ENCODE measurements at regions not wholly inside any gene's neighbourhood (a gene's known extent, or its start where the extent isn't known, plus 50 kb on each side); places are given as distances from the start of the nearest gene placed in this dataset.
"Not testable (repeated sequence)": the region's sequence is repeated elsewhere in the genome, so short reads cannot be mapped to it uniquely, and the experiment has no call there.

DNA sequence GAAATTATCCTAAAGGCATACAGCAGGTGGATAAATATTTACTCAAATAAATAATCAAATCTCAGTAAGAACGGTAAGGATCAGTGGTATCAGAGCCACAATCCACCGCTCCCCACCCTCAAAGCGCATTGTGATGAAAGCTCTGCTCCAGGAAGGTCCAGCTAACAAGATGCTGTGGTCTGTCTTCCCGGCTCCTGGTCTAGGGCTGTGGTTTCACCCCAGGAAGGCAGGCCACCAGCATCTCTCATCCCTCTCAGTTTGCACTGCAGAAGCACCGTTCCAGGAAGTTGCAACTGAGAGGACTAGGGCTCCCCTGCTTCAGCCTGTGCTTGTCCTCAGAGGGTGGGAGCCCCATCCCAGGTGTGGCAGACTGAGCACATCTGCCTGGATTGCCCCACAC lies 86.1 kb upstream of the SAMD11 start:
- H3K9me3 ChIP-seq (ENCODE audit: control insufficient read depth in 2 of 3, insufficient read depth in 1 of 3, low read length in 3 of 3); H3K27ac ChIP-seq (ENCODE audit: low read depth in 2 of 2, low read length in 2 of 2); intact Hi-C loops (cut with DNase I); H3K4me1 ChIP-seq (ENCODE audit: control insufficient read depth in 2 of 3, insufficient read depth in 2 of 3, low read depth in 1 of 3, low read length in 3 of 3); H3K36me3 ChIP-seq (ENCODE audit: control insufficient read depth in 2 of 3, insufficient read depth in 3 of 3, low read length in 3 of 3); H3K27me3 ChIP-seq (ENCODE audit: control insufficient read depth, insufficient read depth, low read length); H3K9ac ChIP-seq (ENCODE audit: low read length in 3 of 3); H3K4me3 ChIP-seq (ENCODE audit: low read length in 3 of 3); FAIRE-seq: not testable (repeated sequence)
- DNase-seq: peak in 1 of 5 donors; percentile 13

- H3K9ac ChIP-seq (ENCODE audit: low read length in 3 of 3); H3K9me3 ChIP-seq (ENCODE audit: control insufficient read depth in 2 of 3, insufficient read depth in 1 of 3, low read length in 3 of 3); intact Hi-C loops (cut with DNase I); H3K36me3 ChIP-seq (ENCODE audit: control insufficient read depth in 2 of 3, insufficient read depth in 3 of 3, low read length in 3 of 3); H3K27ac ChIP-seq (ENCODE audit: low read depth in 2 of 2, low read length in 2 of 2); H3K4me3 ChIP-seq (ENCODE audit: low read length in 3 of 3); H3K4me1 ChIP-seq (ENCODE audit: control insufficient read depth in 2 of 3, insufficient read depth in 2 of 3, low read depth in 1 of 3, low read length in 3 of 3); H3K27me3 ChIP-seq (ENCODE audit: control insufficient read depth, insufficient read depth, low read length); FAIRE-seq: not testable (repeated sequence)
- peak in 1 of 5 donors; percentile 5 for DNase-seq
Observed at GRCh38 chr1:838291-838690, 85.4 kb upstream of the SAMD11 start.

GRCh38 chr1:840592-840991 lies 83.1 kb upstream of the SAMD11 start:
- intact Hi-C loops (cut with DNase I); H3K9me3 ChIP-seq (ENCODE audit: control insufficient read depth in 2 of 3, insufficient read depth in 1 of 3, low read length in 3 of 3); H3K4me1 ChIP-seq (ENCODE audit: control insufficient read depth in 2 of 3, insufficient read depth in 2 of 3, low read depth in 1 of 3, low read length in 3 of 3); H3K36me3 ChIP-seq (ENCODE audit: control insufficient read depth in 2 of 3, insufficient read depth in 3 of 3, low read length in 3 of 3); H3K27me3 ChIP-seq (ENCODE audit: control insufficient read depth, insufficient read depth, low read length); H3K9ac ChIP-seq (ENCODE audit: low read length in 3 of 3); DNase-seq; FAIRE-seq; H3K27ac ChIP-seq (ENCODE audit: low read depth in 2 of 2, low read length in 2 of 2); H3K4me3 ChIP-seq (ENCODE audit: low read length in 3 of 3): not testable (repeated sequence)

- intact Hi-C loops (cut with DNase I); H3K36me3 ChIP-seq (ENCODE audit: control insufficient read depth in 2 of 3, insufficient read depth in 3 of 3, low read length in 3 of 3); FAIRE-seq; H3K9ac ChIP-seq (ENCODE audit: low read length in 3 of 3); DNase-seq; H3K4me3 ChIP-seq (ENCODE audit: low read length in 3 of 3); H3K4me1 ChIP-seq (ENCODE audit: control insufficient read depth in 2 of 3, insufficient read depth in 2 of 3, low read depth in 1 of 3, low read length in 3 of 3); H3K27me3 ChIP-seq (ENCODE audit: control insufficient read depth, insufficient read depth, low read length); H3K9me3 ChIP-seq (ENCODE audit: control insufficient read depth in 2 of 3, insufficient read depth in 1 of 3, low read length in 3 of 3); H3K27ac ChIP-seq (ENCODE audit: low read depth in 2 of 2, low read length in 2 of 2): not testable (repeated sequence)
Observed at GRCh38 chr1:841671-842425, 81.9 kb upstream of the SAMD11 start.

GRCh38 chr1:842799-843198 lies 80.9 kb upstream of the SAMD11 start:
- H3K27me3 ChIP-seq (ENCODE audit: control insufficient read depth, insufficient read depth, low read length); H3K4me3 ChIP-seq (ENCODE audit: low read length in 3 of 3); H3K4me1 ChIP-seq (ENCODE audit: control insufficient read depth in 2 of 3, insufficient read depth in 2 of 3, low read depth in 1 of 3, low read length in 3 of 3); FAIRE-seq; H3K9ac ChIP-seq (ENCODE audit: low read length in 3 of 3); intact Hi-C loops (cut with DNase I); H3K36me3 ChIP-seq (ENCODE audit: control insufficient read depth in 2 of 3, insufficient read depth in 3 of 3, low read length in 3 of 3); H3K9me3 ChIP-seq (ENCODE audit: control insufficient read depth in 2 of 3, insufficient read depth in 1 of 3, low read length in 3 of 3); H3K27ac ChIP-seq (ENCODE audit: low read depth in 2 of 2, low read length in 2 of 2): not testable (repeated sequence)
- peak in 1 of 5 donors; percentile 6 for DNase-seq

GRCh38 chr1:843946-844345 lies 79.8 kb upstream of the SAMD11 start:
- H3K36me3 ChIP-seq (ENCODE audit: control insufficient read depth in 2 of 3, insufficient read depth in 3 of 3, low read length in 3 of 3); H3K9me3 ChIP-seq (ENCODE audit: control insufficient read depth in 2 of 3, insufficient read depth in 1 of 3, low read length in 3 of 3); H3K4me1 ChIP-seq (ENCODE audit: control insufficient read depth in 2 of 3, insufficient read depth in 2 of 3, low read depth in 1 of 3, low read length in 3 of 3); H3K4me3 ChIP-seq (ENCODE audit: low read length in 3 of 3); intact Hi-C loops (cut with DNase I); FAIRE-seq; H3K9ac ChIP-seq (ENCODE audit: low read length in 3 of 3); H3K27ac ChIP-seq (ENCODE audit: low read depth in 2 of 2, low read length in 2 of 2); H3K27me3 ChIP-seq (ENCODE audit: control insufficient read depth, insufficient read depth, low read length): not testable (repeated sequence)
- peak in 1 of 5 donors; percentile 7 for DNase-seq
